BLaER1 treated with 17β-estradiol and CSF1 and Interleukin-3, amounts not matched to agents 10 nM and 100 nM (cell line): ENCODE measurements at regions not wholly inside any gene's neighbourhood (a gene's known extent, or its start where the extent isn't known, plus 50 kb on each side); places are given as distances from the start of the nearest gene placed in this dataset.

Source experiments
- H3K27ac ChIP-seq, 11 experiments: shearing (Covaris generic); formaldehyde crosslinking; 2 replicates each; pipeline ENCODE4 v1.8.1; 2022
- H3K27me3 ChIP-seq, 11 experiments: shearing (Covaris generic); formaldehyde crosslinking; 2 replicates each; pipeline ENCODE4 v1.8.1; 2022
- H3K36me3 ChIP-seq, 11 experiments: shearing (Covaris generic); formaldehyde crosslinking; 2 replicates each; pipeline ENCODE4 v1.8.1; 2022
- H3K4me1 ChIP-seq, 10 experiments: shearing (Covaris generic); formaldehyde crosslinking; 2 replicates each; pipeline ENCODE4 v1.8.1; 2022
- H3K4me2 ChIP-seq, 11 experiments: shearing (Covaris generic); formaldehyde crosslinking; 2 replicates each; pipeline ENCODE4 v1.8.1; 2022
- H3K4me3 ChIP-seq, 10 experiments: shearing (Covaris generic); formaldehyde crosslinking; 2 replicates each; pipeline ENCODE4 v1.8.1; 2022
- H3K9ac ChIP-seq, 11 experiments: shearing (Covaris generic); formaldehyde crosslinking; 2 replicates each; pipeline ENCODE4 v1.8.1; 2022
- H3K9me3 ChIP-seq, 11 experiments: shearing (Covaris generic); formaldehyde crosslinking; replicated peaks in 1 of 11; 2 replicates each; pipeline ENCODE4 v1.8.1; 2022
- H4K20me1 ChIP-seq, 11 experiments: shearing (Covaris generic); formaldehyde crosslinking; 2 replicates each; pipeline ENCODE4 v1.8.1; 2022
- Cebpa-rat ChIP-seq, 11 experiments: shearing (Covaris generic); IDR thresholded peaks; 2 replicates each; pipeline ENCODE4 v1.8.1; 2022

- peaks cover 0 to 100% (median 85%) of the 10 kb centered on the region in 11 experiments; a peak in 16 of 22 replicates for H4K20me1 ChIP-seq
- H3K27ac ChIP-seq = no peak overlapping the region
- H3K4me1 ChIP-seq = peaks cover 8 to 39% (median 27%) of the 10 kb centered on the region in 10 experiments; a peak in 18 of 20 replicates
- peaks cover 100% of the 10 kb centered on the region in 11 experiments for H3K27me3 ChIP-seq
- H3K4me2 ChIP-seq = peak overlapping the region in 7 of 11 experiments; percentile 38 to 68 (median 54); a peak in 13 of 22 replicates
- no peaks in the 10 kb centered on the region for H3K36me3 ChIP-seq
- no peaks in the 10 kb centered on the region for H3K9me3 ChIP-seq
- H3K4me3 ChIP-seq = no peak overlapping the region
- TF ChIP-seq Cebpa-rat (IDR thresholded peaks at IDR 0.05) = no peak
- H3K9ac ChIP-seq = no peak overlapping the region
Measured at GRCh38 chr11:70716216-70716615, 317.9 kb downstream of the CTTN start.

GRCh38 chr11:70716986-70717775 is 318.9 kb downstream of the CTTN start:
- no peaks in the 10 kb centered on the region for H3K9me3 ChIP-seq
- peak overlapping the region; percentile 13 to 68 (median 42); a peak in 16 of 22 replicates for H3K4me2 ChIP-seq
- peaks cover 0 to 100% (median 81%) of the 10 kb centered on the region in 11 experiments; a peak in 16 of 22 replicates for H4K20me1 ChIP-seq
- H3K9ac ChIP-seq = no peak overlapping the region
- peaks cover 5 to 39% (median 27%) of the 10 kb centered on the region in 10 experiments; a peak in 18 of 20 replicates for H3K4me1 ChIP-seq
- H3K27me3 ChIP-seq = peaks cover 100% of the 10 kb centered on the region in 11 experiments
- no peak overlapping the region for H3K4me3 ChIP-seq
- no peak for TF ChIP-seq Cebpa-rat (IDR thresholded peaks at IDR 0.05)
- H3K36me3 ChIP-seq = no peaks in the 10 kb centered on the region
- H3K27ac ChIP-seq = no peak overlapping the region

GRCh38 chr11:70717936-70718595 is 319.7 kb downstream of the CTTN start:
- no peak for TF ChIP-seq Cebpa-rat (IDR thresholded peaks at IDR 0.05)
- Histone ChIP-seq H3K4me3 (no peak overlapping the region), H3K4me2 (peak overlapping the region in 3 of 11 experiments; percentile 42 to 60 (median 57); a peak in 4 of 22 replicates), H3K9me3 (peaks cover 0 to under 1% (median 0%) of the 10 kb centered on the region in 11 experiments; a peak in 1 of 22 replicates), H3K9ac (no peak overlapping the region), H3K27me3 (peaks cover 98 to 100% (median 100%) of the 10 kb centered on the region in 11 experiments), H3K27ac (no peak overlapping the region), H3K36me3 (no peaks in the 10 kb centered on the region), H4K20me1 (peaks cover 0 to 92% (median 76%) of the 10 kb centered on the region in 11 experiments; a peak in 16 of 22 replicates), H3K4me1 (peaks cover 0 to 39% (median 27%) of the 10 kb centered on the region in 10 experiments; a peak in 17 of 20 replicates)

DNA sequence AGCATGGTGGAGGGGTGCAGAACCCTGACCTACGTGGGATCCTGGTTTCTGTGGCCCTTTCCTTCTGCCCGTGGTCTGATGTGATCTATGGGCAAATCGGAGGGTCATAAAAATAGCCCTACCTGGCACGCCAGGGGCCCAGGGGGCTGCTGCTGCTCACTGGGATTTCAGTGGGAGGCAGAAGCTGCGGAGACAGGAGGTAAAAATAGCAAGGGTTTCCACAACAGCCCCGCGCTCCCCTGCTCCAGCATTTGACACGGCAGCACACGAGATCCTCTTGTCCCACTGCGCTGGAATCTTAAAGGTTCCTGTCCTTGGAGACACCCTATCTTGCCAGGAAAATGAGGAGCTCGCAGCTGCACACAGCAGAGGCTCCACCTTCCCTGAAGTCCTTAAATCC is 321.2 kb downstream of the CTTN start:
- TF ChIP-seq Cebpa-rat (IDR thresholded peaks at IDR 0.05) = no peak
- H3K9me3 ChIP-seq = peaks cover 0 to 4% (median 0%) of the 10 kb centered on the region in 11 experiments; a peak in 1 of 22 replicates
- H3K27me3 ChIP-seq = peaks cover 98 to 100% (median 100%) of the 10 kb centered on the region in 11 experiments
- no peak overlapping the region for H3K27ac ChIP-seq
- H3K9ac ChIP-seq = no peak overlapping the region
- H3K36me3 ChIP-seq = no peaks in the 10 kb centered on the region
- H3K4me1 ChIP-seq = peaks cover 0 to 37% (median 28%) of the 10 kb centered on the region in 10 experiments; a peak in 17 of 20 replicates
- H3K4me3 ChIP-seq = no peak overlapping the region
- H4K20me1 ChIP-seq = peaks cover 0 to 80% (median 64%) of the 10 kb centered on the region in 11 experiments; a peak in 16 of 22 replicates
- no peak overlapping the region for H3K4me2 ChIP-seq

DNA sequence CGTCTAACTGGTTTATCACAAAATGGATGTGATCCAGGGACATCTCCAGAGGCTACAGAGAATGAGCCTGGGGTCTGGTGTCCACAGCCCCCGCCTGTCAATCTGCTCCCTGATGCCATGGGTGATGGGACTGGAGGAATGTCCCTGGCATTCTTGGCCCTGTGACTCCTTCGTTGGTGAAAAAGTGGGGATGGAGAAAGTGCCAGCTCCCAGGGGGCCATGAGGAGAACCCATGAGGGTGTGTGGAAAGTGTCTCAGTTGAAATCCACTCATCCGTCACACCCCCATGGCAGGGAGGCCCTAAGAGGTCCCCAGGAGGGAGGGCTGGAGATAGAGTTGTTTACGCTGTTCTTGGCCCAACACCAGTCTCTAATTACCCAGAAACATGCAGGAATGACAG is 322.0 kb downstream of the CTTN start:
- TF ChIP-seq Cebpa-rat (IDR thresholded peaks at IDR 0.05) = no peak
- peaks cover 92 to 100% (median 99%) of the 10 kb centered on the region in 11 experiments for H3K27me3 ChIP-seq
- H3K4me2 ChIP-seq = peak overlapping the region in 1 of 11 experiments; percentile 14; a peak in 1 of 22 replicates
- no peak overlapping the region for H3K27ac ChIP-seq
- peaks cover 0 to 79% (median 58%) of the 10 kb centered on the region in 11 experiments; a peak in 16 of 22 replicates for H4K20me1 ChIP-seq
- peaks cover 0 to 44% (median 34%) of the 10 kb centered on the region in 10 experiments; a peak in 17 of 20 replicates for H3K4me1 ChIP-seq
- H3K36me3 ChIP-seq = no peaks in the 10 kb centered on the region
- no peak overlapping the region for H3K9ac ChIP-seq
- no peak overlapping the region for H3K4me3 ChIP-seq
- H3K9me3 ChIP-seq = peaks cover 0 to 4% (median 0%) of the 10 kb centered on the region in 11 experiments; a peak in 1 of 22 replicates

GRCh38 chr11:70721006-70721405 is 322.7 kb downstream of the CTTN start:
- Histone ChIP-seq H3K4me2 (0 out of 22 replicates have a peak overlapping the region, but pooled peaks of 1 of the 11 experiments have one; percentile 7), H3K27ac (no peak overlapping the region), H3K9ac (no peak overlapping the region), H3K4me1 (peaks cover 0 to 49% (median 38%) of the 10 kb centered on the region in 10 experiments; a peak in 17 of 20 replicates), H3K36me3 (no peaks in the 10 kb centered on the region), H4K20me1 (peaks cover 0 to 78% (median 50%) of the 10 kb centered on the region in 11 experiments; a peak in 16 of 22 replicates), H3K4me3 (no peak overlapping the region), H3K9me3 (peaks cover 0 to 4% (median 0%) of the 10 kb centered on the region in 11 experiments; a peak in 1 of 22 replicates), H3K27me3 (peaks cover 85 to 99% (median 97%) of the 10 kb centered on the region in 11 experiments)
- no peak for TF ChIP-seq Cebpa-rat (IDR thresholded peaks at IDR 0.05)

DNA sequence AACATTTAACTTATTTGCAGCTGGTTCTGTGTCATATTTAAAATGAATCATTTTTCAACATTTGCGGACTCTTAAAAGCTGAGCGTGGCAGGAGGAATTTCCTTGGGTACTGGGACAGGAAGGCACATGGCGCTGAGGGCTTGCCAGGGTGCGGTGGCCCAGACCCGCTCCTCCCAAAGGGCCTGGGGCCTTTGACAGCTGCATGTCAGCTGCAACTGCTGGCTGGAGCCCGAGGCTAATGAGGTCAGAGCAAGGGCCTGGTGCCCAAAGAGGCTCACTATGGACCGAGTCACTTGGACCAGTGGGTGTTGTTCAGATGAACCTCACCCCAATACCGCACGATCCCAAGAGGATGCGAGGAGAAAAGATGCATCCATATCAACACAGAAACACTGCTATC is 326.9 kb downstream of the CTTN start:
- no peak for TF ChIP-seq Cebpa-rat (IDR thresholded peaks at IDR 0.05)
- Histone ChIP-seq H4K20me1 (peaks cover 0 to 37% (median 13%) of the 10 kb centered on the region in 11 experiments; a peak in 12 of 22 replicates), H3K9me3 (peaks cover 0 to 7% (median 4%) of the 10 kb centered on the region in 11 experiments; a peak in 4 of 22 replicates), H3K9ac (no peak overlapping the region), H3K4me2 (peak overlapping the region in 8 of 11 experiments; percentile 43 to 74 (median 56); a peak in 16 of 22 replicates), H3K4me3 (no peak overlapping the region), H3K4me1 (peaks cover 0 to 40% (median 22%) of the 10 kb centered on the region in 10 experiments; a peak in 14 of 20 replicates), H3K36me3 (no peaks in the 10 kb centered on the region), H3K27ac (no peak overlapping the region), H3K27me3 (peaks cover 42 to 65% (median 55%) of the 10 kb centered on the region in 11 experiments)

DNA sequence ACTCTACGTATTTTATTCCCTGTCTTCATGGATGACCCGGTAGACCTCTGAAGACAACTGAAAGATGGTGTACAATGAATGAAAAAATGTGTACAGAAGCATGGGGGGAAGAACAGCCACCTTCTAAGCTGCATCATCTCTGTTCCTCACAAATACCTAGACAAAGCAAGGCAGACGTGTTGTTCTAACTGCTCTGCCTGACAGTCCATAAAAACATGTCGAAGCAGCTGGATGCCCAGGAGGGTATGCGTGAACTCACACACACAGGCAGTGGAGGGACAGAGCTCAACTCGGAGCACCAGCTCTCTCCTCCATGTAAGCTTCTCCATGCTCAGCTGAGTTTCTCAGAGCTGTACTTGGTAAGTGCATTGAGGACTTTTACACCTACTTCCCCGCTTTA is 327.4 kb downstream of the CTTN start:
- H3K9ac ChIP-seq = no peak overlapping the region
- peak overlapping the region in 7 of 11 experiments; percentile 43 to 74 (median 56); a peak in 14 of 22 replicates for H3K4me2 ChIP-seq
- no peak for TF ChIP-seq Cebpa-rat (IDR thresholded peaks at IDR 0.05)
- peaks cover 0 to 35% (median 18%) of the 10 kb centered on the region in 10 experiments; a peak in 14 of 20 replicates for H3K4me1 ChIP-seq
- no peaks in the 10 kb centered on the region for H3K36me3 ChIP-seq
- H3K9me3 ChIP-seq = peaks cover 0 to 7% (median 4%) of the 10 kb centered on the region in 11 experiments; a peak in 4 of 22 replicates
- peaks cover 38 to 60% (median 51%) of the 10 kb centered on the region in 11 experiments for H3K27me3 ChIP-seq
- no peak overlapping the region for H3K27ac ChIP-seq
- H4K20me1 ChIP-seq = peaks cover 0 to 33% (median 13%) of the 10 kb centered on the region in 11 experiments; a peak in 12 of 22 replicates
- H3K4me3 ChIP-seq = no peak overlapping the region
